ENCODE measurements at regions not wholly inside any gene's neighbourhood (a gene's known extent, or its start where the extent isn't known, plus 50 kb on each side); places are given as distances from the start of the nearest gene placed in this dataset.
"Not testable (repeated sequence)": the region's sequence is repeated elsewhere in the genome, so short reads cannot be mapped to it uniquely, and the experiment has no call there.

DNA sequence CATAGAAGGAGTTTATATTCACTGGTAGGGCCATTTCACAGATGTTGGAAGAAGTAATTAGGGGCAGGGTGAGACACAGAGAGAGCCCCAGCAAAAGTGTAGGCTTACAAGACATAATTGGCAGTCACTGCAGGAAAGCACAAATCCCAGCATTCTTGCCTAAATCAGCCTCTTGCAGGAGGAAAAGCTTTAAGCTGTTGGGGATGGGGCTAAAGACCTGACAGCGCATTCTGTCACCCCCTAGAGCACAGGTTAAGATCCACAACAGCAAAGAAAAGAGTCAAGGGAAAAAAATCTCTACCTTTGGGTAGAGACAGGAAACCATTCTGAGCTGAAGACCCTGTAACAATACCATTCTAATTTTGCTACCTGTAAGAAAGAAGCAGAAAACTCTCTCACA, 409.0 kb downstream of the DAD1 start:
- Histone ChIP-seq H3K36me3 (ENCODE audit: control insufficient read depth in 1 of 2, insufficient read depth in 2 of 2, low read length in 2 of 2) (no peaks in the 10 kb centered on the region), H3K27ac (ENCODE audit: low read depth, low read length) (no peak overlapping the region), H3K9me3 (ENCODE audit: control insufficient read depth in 1 of 2, low read length in 2 of 2) (no peaks in the 10 kb centered on the region)

DNA sequence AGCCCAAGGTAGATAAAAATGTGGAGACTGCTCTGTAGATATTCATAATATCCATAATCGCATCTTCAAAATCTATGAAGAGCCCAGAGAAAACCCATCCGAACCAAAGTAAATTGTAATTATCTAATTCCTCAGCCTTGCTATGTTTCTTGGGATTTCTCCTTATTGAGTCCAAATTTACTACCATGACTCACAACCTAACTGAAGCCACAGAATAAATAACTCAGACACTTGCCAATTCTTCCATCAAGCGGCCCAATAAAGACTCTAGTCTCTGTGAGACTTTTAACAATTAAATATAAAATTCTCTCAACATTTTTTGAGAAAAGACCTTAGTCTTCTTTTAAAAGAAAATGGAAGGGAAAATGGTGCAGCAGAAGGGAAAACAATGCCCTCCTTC, 409.8 kb downstream of the DAD1 start:
- no peak overlapping the region for H3K27ac ChIP-seq (ENCODE audit: low read depth, low read length)
- H3K4me1 ChIP-seq (ENCODE audit: control insufficient read depth in 1 of 2, insufficient read depth in 2 of 2, low read length in 2 of 2): peaks cover 6 to 25% of the 10 kb centered on the region in 2 donors
- no peaks in the 10 kb centered on the region for H3K9me3 ChIP-seq (ENCODE audit: control insufficient read depth in 1 of 2, low read length in 2 of 2)
- no peaks in the 10 kb centered on the region for H3K27me3 ChIP-seq (ENCODE audit: control insufficient read depth in 1 of 2, insufficient read depth in 2 of 2, low read length in 2 of 2)
- no peak overlapping the region for H3K4me3 ChIP-seq (ENCODE audit: low read depth in 1 of 2, low read length in 2 of 2)
- H3K9ac ChIP-seq (ENCODE audit: low read depth in 1 of 2, low read length in 2 of 2): no peak overlapping the region
- H3K36me3 ChIP-seq (ENCODE audit: control insufficient read depth in 1 of 2, insufficient read depth in 2 of 2, low read length in 2 of 2): no peaks in the 10 kb centered on the region

More for the DNA sequence above, 409.0 kb downstream of the DAD1 start:
- Histone ChIP-seq H3K27me3 (ENCODE audit: control insufficient read depth in 1 of 2, insufficient read depth in 2 of 2, low read length in 2 of 2) (no peaks in the 10 kb centered on the region), H3K9ac (ENCODE audit: low read depth in 1 of 2, low read length in 2 of 2) (no peak overlapping the region), H3K4me3 (ENCODE audit: low read depth in 1 of 2, low read length in 2 of 2) (no peak overlapping the region), H3K4me1 (ENCODE audit: control insufficient read depth in 1 of 2, insufficient read depth in 2 of 2, low read length in 2 of 2) (peaks cover 5 to 18% of the 10 kb centered on the region in 2 donors)

DNA sequence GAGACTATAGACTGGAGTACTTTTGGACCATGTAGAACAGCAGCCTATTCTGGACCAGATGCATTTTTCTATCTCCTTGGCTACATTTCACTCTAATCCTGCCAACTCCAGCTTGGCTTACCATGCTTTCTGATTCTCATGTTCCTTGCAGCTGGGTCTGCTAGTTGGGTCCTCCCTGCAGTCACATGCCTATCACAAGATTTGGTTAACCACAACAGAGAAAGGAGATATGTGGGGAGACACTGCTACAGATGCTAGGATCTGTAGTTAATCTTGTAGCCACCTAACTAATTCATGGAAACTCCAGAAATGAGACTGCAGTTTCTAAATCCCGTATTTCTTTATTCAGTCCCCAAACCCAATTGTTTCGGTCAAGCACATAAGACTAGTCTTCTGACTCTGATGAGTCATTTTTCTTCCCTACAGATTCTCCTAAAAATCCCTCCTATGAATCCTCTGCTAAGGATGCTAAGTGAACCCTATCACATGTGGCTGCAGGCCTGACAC, 410.6 kb downstream of the DAD1 start:
- H3K27me3 ChIP-seq (ENCODE audit: control insufficient read depth in 1 of 2, insufficient read depth in 2 of 2, low read length in 2 of 2): no peaks in the 10 kb centered on the region
- no peak overlapping the region for H3K27ac ChIP-seq (ENCODE audit: low read depth, low read length)

DNA sequence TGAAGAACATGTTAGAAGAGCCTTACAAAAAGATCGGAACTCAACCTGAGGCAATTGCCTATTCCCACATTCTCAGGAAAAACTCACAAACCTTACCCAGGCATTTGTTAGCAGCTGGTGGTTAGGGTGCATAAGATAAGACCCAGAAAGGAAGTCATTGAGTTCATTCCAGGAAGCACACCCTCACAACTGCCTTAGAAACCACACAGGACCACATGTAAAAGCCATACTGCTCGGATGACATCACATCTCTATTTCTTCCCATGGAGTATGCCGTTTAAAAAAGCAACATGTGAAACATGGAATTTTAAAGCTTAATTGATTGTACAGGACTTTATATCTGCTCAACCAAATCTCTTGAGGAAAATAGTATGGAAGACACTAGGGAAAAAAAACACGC, 411.2 kb downstream of the DAD1 start:
- Histone ChIP-seq H3K27ac (ENCODE audit: low read depth, low read length) (no peak overlapping the region), H3K4me3 (ENCODE audit: low read depth in 1 of 2, low read length in 2 of 2) (no peak overlapping the region), H3K36me3 (ENCODE audit: control insufficient read depth in 1 of 2, insufficient read depth in 2 of 2, low read length in 2 of 2) (no peaks in the 10 kb centered on the region), H3K4me1 (ENCODE audit: control insufficient read depth in 1 of 2, insufficient read depth in 2 of 2, low read length in 2 of 2) (peaks cover 11 to 32% of the 10 kb centered on the region in 2 donors), H3K9ac (ENCODE audit: low read depth in 1 of 2, low read length in 2 of 2) (no peak overlapping the region), H3K9me3 (ENCODE audit: control insufficient read depth in 1 of 2, low read length in 2 of 2) (no peaks in the 10 kb centered on the region), H3K27me3 (ENCODE audit: control insufficient read depth in 1 of 2, insufficient read depth in 2 of 2, low read length in 2 of 2) (no peaks in the 10 kb centered on the region)

More for the DNA sequence above, 410.6 kb downstream of the DAD1 start:
- H3K9me3 ChIP-seq (ENCODE audit: control insufficient read depth in 1 of 2, low read length in 2 of 2): no peaks in the 10 kb centered on the region
- H3K4me3 ChIP-seq (ENCODE audit: low read depth in 1 of 2, low read length in 2 of 2): no peak overlapping the region
- peaks cover 11 to 26% of the 10 kb centered on the region in 2 donors for H3K4me1 ChIP-seq (ENCODE audit: control insufficient read depth in 1 of 2, insufficient read depth in 2 of 2, low read length in 2 of 2)
- no peak overlapping the region for H3K9ac ChIP-seq (ENCODE audit: low read depth in 1 of 2, low read length in 2 of 2)
- no peaks in the 10 kb centered on the region for H3K36me3 ChIP-seq (ENCODE audit: control insufficient read depth in 1 of 2, insufficient read depth in 2 of 2, low read length in 2 of 2)

DNA sequence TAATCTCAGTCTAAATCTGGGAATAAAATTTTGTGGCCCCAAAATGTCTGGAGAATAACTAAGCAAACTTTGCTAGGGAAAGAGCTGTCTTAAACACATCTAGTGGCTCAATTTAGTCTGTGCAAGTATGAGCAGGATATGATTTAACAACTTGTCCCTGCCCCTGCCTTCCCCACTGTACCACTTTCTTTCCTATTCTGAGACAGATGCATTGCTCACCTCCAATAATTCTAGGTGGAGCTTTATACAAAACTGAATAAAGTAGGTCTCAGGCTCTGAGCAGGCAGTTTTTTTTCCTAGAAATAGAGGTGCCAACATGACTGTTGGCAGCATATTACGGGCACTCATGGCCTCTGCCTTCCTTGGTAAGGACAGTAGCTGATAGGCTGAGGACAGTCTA, 412.1 kb downstream of the DAD1 start:
- H3K4me1 ChIP-seq (ENCODE audit: control insufficient read depth in 1 of 2, insufficient read depth in 2 of 2, low read length in 2 of 2): peaks cover 11 to 38% of the 10 kb centered on the region in 2 donors
- H3K9ac ChIP-seq (ENCODE audit: low read depth in 1 of 2, low read length in 2 of 2): no peak overlapping the region
- no peak overlapping the region for H3K27ac ChIP-seq (ENCODE audit: low read depth, low read length)
- no peaks in the 10 kb centered on the region for H3K27me3 ChIP-seq (ENCODE audit: control insufficient read depth in 1 of 2, insufficient read depth in 2 of 2, low read length in 2 of 2)
- H3K9me3 ChIP-seq (ENCODE audit: control insufficient read depth in 1 of 2, low read length in 2 of 2): no peaks in the 10 kb centered on the region
- no peaks in the 10 kb centered on the region for H3K36me3 ChIP-seq (ENCODE audit: control insufficient read depth in 1 of 2, insufficient read depth in 2 of 2, low read length in 2 of 2)
- H3K4me3 ChIP-seq (ENCODE audit: low read depth in 1 of 2, low read length in 2 of 2): no peak overlapping the region

DNA sequence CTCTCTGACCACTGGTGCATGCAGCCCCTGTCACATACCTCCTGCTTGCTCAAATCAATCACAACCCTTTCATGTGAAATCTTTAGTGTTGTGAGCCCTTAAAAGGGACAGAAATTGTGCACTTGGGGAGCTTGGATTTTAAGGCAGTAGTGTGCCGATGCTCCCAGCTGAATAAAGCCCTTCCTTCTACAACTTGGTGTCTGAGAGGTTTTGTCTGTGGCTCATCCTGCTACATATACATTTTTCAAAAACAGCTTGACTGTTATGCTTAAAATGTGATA, 413.8 kb downstream of the DAD1 start:
- H3K27me3 ChIP-seq (ENCODE audit: control insufficient read depth in 1 of 2, insufficient read depth in 2 of 2, low read length in 2 of 2); H3K9me3 ChIP-seq (ENCODE audit: control insufficient read depth in 1 of 2, low read length in 2 of 2); H3K36me3 ChIP-seq (ENCODE audit: control insufficient read depth in 1 of 2, insufficient read depth in 2 of 2, low read length in 2 of 2); H3K9ac ChIP-seq (ENCODE audit: low read depth in 1 of 2, low read length in 2 of 2); H3K27ac ChIP-seq (ENCODE audit: low read depth, low read length); H3K4me3 ChIP-seq (ENCODE audit: low read depth in 1 of 2, low read length in 2 of 2): not testable (repeated sequence)
- peaks cover 11 to 39% of the 10 kb centered on the region in 2 donors for H3K4me1 ChIP-seq (ENCODE audit: control insufficient read depth in 1 of 2, insufficient read depth in 2 of 2, low read length in 2 of 2)

DNA sequence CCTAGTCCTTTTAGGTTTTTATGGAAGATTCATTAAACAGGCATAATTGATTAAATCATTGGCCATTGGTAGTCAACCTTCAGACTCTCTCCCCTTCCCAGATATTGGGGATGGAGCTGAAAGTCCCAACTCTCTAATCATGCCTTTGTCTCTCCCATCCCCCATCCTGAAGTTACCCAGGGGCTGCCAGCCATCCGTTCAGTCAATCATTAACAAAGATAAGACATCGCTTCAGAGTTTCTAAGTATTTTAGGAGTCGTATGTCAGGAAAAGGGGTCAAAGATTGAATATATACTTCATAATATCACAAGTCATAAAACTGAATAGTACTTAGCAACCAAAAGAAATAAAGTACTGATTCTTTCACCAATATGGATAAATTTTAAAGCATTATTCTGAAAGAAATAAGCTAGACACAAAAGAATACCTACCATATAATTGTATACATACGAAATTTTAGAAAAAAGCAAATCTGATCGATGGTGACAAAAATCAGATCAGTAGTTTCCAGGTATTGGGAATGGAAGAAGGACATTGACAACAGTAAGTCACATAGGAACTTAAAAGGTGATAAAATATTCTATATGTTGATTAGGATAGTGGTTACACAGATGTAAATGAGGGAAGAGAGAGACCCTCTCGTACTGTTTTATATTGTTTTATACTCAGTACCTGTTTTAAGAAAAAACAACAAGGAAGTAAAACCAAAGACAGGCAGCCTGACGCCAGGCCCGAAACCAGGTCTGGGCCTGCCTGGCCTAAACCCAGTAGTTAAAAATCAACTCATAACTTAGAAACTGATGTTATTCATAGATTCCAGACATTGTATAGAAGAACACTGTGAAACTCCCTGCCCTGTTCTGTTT, 414.4 kb downstream of the DAD1 start:
- no peaks in the 10 kb centered on the region for H3K36me3 ChIP-seq (ENCODE audit: control insufficient read depth in 1 of 2, insufficient read depth in 2 of 2, low read length in 2 of 2)
- peak overlapping the region; percentile 36 to 49 for H3K4me3 ChIP-seq (ENCODE audit: low read depth in 1 of 2, low read length in 2 of 2)
- no peak overlapping the region for H3K9ac ChIP-seq (ENCODE audit: low read depth in 1 of 2, low read length in 2 of 2)
- H3K27ac ChIP-seq (ENCODE audit: low read depth, low read length): peak overlapping the region; percentile 14
- no peaks in the 10 kb centered on the region for H3K9me3 ChIP-seq (ENCODE audit: control insufficient read depth in 1 of 2, low read length in 2 of 2)
- no peaks in the 10 kb centered on the region for H3K27me3 ChIP-seq (ENCODE audit: control insufficient read depth in 1 of 2, insufficient read depth in 2 of 2, low read length in 2 of 2)
- H3K4me1 ChIP-seq (ENCODE audit: control insufficient read depth in 1 of 2, insufficient read depth in 2 of 2, low read length in 2 of 2): peaks cover 11 to 39% of the 10 kb centered on the region in 2 donors

DNA sequence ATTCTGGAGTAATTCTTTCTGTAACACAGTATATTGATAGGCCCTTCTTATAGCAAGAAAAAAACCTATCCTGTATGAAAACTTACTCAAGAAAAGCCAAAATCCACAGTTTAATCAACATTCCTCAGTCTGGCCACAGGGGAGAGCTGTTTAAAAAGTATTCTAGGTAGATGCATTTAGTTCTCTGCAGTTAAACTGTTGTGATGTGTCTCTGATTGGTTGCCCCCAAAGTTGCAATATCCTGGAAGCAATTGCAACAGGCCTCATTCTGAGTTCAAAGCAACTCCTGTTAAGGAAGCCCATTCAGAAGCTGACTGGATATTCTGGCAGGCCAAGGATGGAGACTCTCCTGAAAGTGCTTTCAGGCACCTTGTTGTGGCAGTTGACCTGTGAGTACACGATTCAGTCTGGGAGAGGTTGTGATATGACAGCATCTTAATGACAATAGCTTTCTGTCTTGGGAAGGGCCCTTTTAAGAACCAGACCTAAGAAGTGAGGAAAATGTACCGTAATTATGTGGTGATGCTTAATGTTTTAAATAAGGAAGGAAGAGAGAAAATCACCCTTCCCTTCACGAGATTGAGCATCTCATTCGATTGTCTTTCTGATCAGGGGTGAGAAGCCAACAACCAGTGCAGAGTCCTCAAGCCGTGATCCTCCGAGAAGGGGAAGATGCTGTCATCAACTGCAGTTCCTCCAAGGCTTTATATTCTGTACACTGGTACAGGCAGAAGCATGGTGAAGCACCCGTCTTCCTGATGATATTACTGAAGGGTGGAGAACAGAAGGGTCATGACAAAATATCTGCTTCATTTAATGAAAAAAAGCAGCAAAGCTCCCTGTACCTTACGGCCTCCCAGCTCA, 420.7 kb downstream of the DAD1 start:
- Histone ChIP-seq H3K27ac (ENCODE audit: low read depth, low read length) (no peak overlapping the region), H3K27me3 (ENCODE audit: control insufficient read depth in 1 of 2, insufficient read depth in 2 of 2, low read length in 2 of 2) (no peaks in the 10 kb centered on the region), H3K9me3 (ENCODE audit: control insufficient read depth in 1 of 2, low read length in 2 of 2) (no peaks in the 10 kb centered on the region), H3K36me3 (ENCODE audit: control insufficient read depth in 1 of 2, insufficient read depth in 2 of 2, low read length in 2 of 2) (no peaks in the 10 kb centered on the region), H3K4me1 (ENCODE audit: control insufficient read depth in 1 of 2, insufficient read depth in 2 of 2, low read length in 2 of 2) (peaks cover 0 to 12% of the 10 kb centered on the region in 2 donors), H3K4me3 (ENCODE audit: low read depth in 1 of 2, low read length in 2 of 2) (no peak overlapping the region), H3K9ac (ENCODE audit: low read depth in 1 of 2, low read length in 2 of 2) (no peak overlapping the region)

DNA sequence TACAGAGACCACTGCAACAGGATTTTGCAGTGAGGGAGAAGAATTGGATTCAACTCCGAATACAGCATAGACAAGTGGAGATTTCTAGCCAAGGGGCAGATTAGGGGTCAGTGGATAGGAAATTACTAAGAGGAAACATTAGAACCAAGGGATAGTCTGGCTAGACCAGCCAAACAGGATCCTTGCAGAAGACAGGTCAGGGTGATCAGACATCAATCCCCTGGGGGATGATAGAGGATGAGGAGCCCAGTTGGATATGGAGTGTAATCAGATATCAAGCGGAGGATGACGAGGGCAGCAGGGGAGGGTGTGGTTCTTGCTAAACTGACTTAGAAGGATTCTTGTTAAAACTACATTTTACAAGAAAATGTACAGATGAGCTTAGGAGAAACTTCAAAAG, 424.4 kb downstream of the DAD1 start:
- Histone ChIP-seq H3K9me3 (ENCODE audit: control insufficient read depth in 1 of 2, low read length in 2 of 2) (no peaks in the 10 kb centered on the region), H3K27me3 (ENCODE audit: control insufficient read depth in 1 of 2, insufficient read depth in 2 of 2, low read length in 2 of 2) (no peaks in the 10 kb centered on the region), H3K36me3 (ENCODE audit: control insufficient read depth in 1 of 2, insufficient read depth in 2 of 2, low read length in 2 of 2) (no peaks in the 10 kb centered on the region), H3K9ac (ENCODE audit: low read depth in 1 of 2, low read length in 2 of 2) (no peak overlapping the region), H3K27ac (ENCODE audit: low read depth, low read length) (no peak overlapping the region), H3K4me3 (ENCODE audit: low read depth in 1 of 2, low read length in 2 of 2) (no peak overlapping the region), H3K4me1 (ENCODE audit: control insufficient read depth in 1 of 2, insufficient read depth in 2 of 2, low read length in 2 of 2) (no peaks in the 10 kb centered on the region)

DNA sequence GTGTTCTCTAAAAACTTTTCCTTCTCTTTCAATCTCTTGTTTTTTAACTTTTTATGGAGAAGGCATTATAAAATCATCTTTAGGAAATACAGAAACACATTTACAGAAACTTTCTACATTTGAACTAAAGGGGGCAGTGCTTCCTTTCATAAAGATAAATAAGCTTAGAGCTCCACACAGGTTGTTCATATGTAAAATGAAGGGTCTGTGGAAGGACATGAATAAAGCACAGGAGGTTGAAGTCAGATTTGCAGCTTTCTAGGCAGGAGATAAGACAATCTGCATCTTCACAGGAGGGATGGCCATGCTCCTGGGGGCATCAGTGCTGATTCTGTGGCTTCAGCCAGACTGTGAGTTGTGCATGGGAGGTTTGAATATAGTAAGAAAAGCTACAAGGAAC, 426.0 kb downstream of the DAD1 start:
- Histone ChIP-seq H3K4me1 (ENCODE audit: control insufficient read depth in 1 of 2, insufficient read depth in 2 of 2, low read length in 2 of 2) (peaks cover 6% of the 10 kb centered on the region in 2 donors), H3K27me3 (ENCODE audit: control insufficient read depth in 1 of 2, insufficient read depth in 2 of 2, low read length in 2 of 2) (no peaks in the 10 kb centered on the region), H3K36me3 (ENCODE audit: control insufficient read depth in 1 of 2, insufficient read depth in 2 of 2, low read length in 2 of 2) (no peaks in the 10 kb centered on the region), H3K9me3 (ENCODE audit: control insufficient read depth in 1 of 2, low read length in 2 of 2) (no peaks in the 10 kb centered on the region), H3K4me3 (ENCODE audit: low read depth in 1 of 2, low read length in 2 of 2) (no peak overlapping the region), H3K9ac (ENCODE audit: low read depth in 1 of 2, low read length in 2 of 2) (no peak overlapping the region), H3K27ac (ENCODE audit: low read depth, low read length) (no peak overlapping the region)

All from duodenal mucosa (tissue), 2 donors.